ENCODE measurements at regions not wholly inside any gene's neighbourhood (a gene's known extent, or its start where the extent isn't known, plus 50 kb on each side); places are given as distances from the start of the nearest gene placed in this dataset.

DNA sequence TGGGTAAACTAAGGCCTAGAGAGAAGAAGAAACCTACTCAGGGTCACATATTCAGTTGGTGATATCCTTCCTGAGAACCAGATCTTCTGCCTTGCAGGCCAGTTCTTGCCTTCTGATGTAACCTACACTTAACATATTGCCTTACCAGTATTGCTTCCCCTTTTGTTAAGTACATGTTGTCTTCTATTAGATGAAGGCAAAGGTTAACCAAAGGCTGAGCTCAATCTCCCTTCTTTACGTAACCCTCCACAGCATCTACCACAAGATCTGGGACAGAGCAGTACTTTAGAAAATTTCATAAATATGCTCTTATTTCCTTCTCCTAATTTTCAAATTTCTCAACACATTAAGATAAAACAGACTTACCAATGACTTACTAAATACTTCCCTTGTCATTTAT is 474.4 kb downstream of the SH2D1A start:
- TF ChIP-seq, protein P1, sequence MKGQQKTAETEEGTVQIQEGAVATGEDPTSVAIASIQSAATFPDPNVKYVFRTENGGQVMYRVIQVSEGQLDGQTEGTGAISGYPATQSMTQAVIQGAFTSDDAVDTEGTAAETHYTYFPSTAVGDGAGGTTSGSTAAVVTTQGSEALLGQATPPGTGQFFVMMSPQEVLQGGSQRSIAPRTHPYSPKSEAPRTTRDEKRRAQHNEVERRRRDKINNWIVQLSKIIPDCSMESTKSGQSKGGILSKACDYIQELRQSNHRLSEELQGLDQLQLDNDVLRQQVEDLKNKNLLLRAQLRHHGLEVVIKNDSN (IDR thresholded peaks at IDR 0.05; ENCODE audit: borderline replicate concordance, extremely low read length, insufficient read depth, low read depth, low read length), result no peak
- TF ChIP-seq, protein P2, sequence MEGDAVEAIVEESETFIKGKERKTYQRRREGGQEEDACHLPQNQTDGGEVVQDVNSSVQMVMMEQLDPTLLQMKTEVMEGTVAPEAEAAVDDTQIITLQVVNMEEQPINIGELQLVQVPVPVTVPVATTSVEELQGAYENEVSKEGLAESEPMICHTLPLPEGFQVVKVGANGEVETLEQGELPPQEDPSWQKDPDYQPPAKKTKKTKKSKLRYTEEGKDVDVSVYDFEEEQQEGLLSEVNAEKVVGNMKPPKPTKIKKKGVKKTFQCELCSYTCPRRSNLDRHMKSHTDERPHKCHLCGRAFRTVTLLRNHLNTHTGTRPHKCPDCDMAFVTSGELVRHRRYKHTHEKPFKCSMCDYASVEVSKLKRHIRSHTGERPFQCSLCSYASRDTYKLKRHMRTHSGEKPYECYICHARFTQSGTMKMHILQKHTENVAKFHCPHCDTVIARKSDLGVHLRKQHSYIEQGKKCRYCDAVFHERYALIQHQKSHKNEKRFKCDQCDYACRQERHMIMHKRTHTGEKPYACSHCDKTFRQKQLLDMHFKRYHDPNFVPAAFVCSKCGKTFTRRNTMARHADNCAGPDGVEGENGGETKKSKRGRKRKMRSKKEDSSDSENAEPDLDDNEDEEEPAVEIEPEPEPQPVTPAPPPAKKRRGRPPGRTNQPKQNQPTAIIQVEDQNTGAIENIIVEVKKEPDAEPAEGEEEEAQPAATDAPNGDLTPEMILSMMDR (IDR thresholded peaks at IDR 0.05 in 2 of 3, conservative IDR thresholded peaks at IDR 0.05 in 1 of 3; ENCODE audit: control insufficient read depth in 2 of 3, extremely low read depth in 1 of 3, insufficient read depth in 1 of 3, low read depth in 3 of 3, low read length in 3 of 3), result no peak
- no peak for TF ChIP-seq ZNF274 (IDR thresholded peaks at IDR 0.05; ENCODE audit: insufficient read depth, insufficient read length)
- no peak for TF ChIP-seq EP300 (IDR thresholded peaks at IDR 0.05; ENCODE audit: borderline replicate concordance in 1 of 2, control insufficient read depth in 1 of 2, low read depth in 2 of 2, low read length in 2 of 2)
- TF ChIP-seq, protein P3, sequence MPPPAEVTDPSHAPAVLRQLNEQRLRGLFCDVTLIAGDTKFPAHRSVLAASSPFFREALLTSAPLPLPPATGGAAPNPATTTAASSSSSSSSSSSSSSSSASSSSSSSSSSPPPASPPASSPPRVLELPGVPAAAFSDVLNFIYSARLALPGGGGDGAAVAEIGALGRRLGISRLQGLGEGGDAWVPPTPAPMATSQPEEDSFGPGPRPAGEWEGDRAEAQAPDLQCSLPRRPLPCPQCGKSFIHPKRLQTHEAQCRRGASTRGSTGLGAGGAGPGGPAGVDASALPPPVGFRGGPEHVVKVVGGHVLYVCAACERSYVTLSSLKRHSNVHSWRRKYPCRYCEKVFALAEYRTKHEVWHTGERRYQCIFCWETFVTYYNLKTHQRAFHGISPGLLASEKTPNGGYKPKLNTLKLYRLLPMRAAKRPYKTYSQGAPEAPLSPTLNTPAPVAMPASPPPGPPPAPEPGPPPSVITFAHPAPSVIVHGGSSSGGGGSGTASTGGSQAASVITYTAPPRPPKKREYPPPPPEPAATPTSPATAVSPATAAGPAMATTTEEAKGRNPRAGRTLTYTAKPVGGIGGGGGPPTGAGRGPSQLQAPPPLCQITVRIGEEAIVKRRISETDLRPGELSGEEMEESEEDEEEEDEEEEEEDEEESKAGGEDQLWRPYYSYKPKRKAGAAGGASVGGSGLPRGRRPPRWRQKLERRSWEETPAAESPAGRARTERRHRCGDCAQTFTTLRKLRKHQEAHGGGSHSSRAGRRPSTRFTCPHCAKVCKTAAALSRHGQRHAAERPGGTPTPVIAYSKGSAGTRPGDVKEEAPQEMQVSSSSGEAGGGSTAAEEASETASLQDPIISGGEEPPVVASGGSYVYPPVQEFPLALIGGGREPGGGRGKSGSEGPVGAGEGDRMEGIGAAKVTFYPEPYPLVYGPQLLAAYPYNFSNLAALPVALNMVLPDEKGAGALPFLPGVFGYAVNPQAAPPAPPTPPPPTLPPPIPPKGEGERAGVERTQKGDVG (CRISPR knock-in tag; IDR thresholded peaks at IDR 0.05), result no peak
- TF ChIP-seq POLR2AphosphoS5 (IDR thresholded peaks at IDR 0.05; ENCODE audit: low read length), result no peak
- TF ChIP-seq TCF3 (IDR thresholded peaks at IDR 0.05; ENCODE audit: borderline replicate concordance, insufficient read depth, low read depth, low read length), result no peak
- no peak for TF ChIP-seq SUZ12 (IDR thresholded peaks at IDR 0.05; ENCODE audit: unreplicated experiment)
- TF ChIP-seq ESRRA (IDR thresholded peaks at IDR 0.05; ENCODE audit: low read length), result no peak
- TF ChIP-seq POLR2A (IDR thresholded peaks at IDR 0.05; ENCODE audit: low read depth, low read length), result no peak
- TF ChIP-seq, protein P4, sequence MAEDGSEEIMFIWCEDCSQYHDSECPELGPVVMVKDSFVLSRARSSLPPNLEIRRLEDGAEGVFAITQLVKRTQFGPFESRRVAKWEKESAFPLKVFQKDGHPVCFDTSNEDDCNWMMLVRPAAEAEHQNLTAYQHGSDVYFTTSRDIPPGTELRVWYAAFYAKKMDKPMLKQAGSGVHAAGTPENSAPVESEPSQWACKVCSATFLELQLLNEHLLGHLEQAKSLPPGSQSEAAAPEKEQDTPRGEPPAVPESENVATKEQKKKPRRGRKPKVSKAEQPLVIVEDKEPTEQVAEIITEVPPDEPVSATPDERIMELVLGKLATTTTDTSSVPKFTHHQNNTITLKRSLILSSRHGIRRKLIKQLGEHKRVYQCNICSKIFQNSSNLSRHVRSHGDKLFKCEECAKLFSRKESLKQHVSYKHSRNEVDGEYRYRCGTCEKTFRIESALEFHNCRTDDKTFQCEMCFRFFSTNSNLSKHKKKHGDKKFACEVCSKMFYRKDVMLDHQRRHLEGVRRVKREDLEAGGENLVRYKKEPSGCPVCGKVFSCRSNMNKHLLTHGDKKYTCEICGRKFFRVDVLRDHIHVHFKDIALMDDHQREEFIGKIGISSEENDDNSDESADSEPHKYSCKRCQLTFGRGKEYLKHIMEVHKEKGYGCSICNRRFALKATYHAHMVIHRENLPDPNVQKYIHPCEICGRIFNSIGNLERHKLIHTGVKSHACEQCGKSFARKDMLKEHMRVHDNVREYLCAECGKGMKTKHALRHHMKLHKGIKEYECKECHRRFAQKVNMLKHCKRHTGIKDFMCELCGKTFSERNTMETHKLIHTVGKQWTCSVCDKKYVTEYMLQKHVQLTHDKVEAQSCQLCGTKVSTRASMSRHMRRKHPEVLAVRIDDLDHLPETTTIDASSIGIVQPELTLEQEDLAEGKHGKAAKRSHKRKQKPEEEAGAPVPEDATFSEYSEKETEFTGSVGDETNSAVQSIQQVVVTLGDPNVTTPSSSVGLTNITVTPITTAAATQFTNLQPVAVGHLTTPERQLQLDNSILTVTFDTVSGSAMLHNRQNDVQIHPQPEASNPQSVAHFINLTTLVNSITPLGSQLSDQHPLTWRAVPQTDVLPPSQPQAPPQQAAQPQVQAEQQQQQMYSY (CRISPR knock-in tag; IDR thresholded peaks at IDR 0.05), result no peak
- TF ChIP-seq MEF2A (IDR thresholded peaks at IDR 0.05; ENCODE audit: insufficient read depth, low read depth, low read length), result no peak
- no peak for TF ChIP-seq HDGF (IDR thresholded peaks at IDR 0.05)
- TF ChIP-seq, protein P5, sequence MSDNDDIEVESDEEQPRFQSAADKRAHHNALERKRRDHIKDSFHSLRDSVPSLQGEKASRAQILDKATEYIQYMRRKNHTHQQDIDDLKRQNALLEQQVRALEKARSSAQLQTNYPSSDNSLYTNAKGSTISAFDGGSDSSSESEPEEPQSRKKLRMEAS (IDR thresholded peaks at IDR 0.05; ENCODE audit: low read depth, low read length), result no peak
